ENCODE measurements at regions not wholly inside any gene's neighbourhood (a gene's known extent, or its start where the extent isn't known, plus 50 kb on each side); places are given as distances from the start of the nearest gene placed in this dataset.
"Not testable (repeated sequence)": the region's sequence is repeated elsewhere in the genome, so short reads cannot be mapped to it uniquely, and the experiment has no call there.

DNA sequence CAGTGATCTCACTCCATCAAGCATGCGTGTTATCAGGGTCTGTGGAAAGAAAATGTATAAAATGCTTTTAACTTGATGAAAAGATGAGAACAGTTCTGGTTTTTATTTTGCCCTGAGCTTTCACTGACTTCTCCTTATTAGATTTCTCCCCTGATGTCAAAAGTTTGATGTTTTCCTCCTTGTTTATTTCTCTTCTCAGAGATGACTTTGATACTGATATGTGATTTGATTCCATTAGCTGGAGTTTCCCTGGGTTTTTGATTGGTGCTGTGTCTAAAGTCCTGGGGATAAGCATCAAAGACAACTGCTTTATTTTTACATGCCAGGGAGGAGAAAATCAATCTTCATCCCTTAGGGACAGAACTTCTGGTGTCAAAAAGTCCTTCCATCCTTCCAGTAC, 510.0 kb downstream of the KCTD16 start:
- DNase-seq (ENCODE audit: low read depth, low spot score), result no peak

DNA sequence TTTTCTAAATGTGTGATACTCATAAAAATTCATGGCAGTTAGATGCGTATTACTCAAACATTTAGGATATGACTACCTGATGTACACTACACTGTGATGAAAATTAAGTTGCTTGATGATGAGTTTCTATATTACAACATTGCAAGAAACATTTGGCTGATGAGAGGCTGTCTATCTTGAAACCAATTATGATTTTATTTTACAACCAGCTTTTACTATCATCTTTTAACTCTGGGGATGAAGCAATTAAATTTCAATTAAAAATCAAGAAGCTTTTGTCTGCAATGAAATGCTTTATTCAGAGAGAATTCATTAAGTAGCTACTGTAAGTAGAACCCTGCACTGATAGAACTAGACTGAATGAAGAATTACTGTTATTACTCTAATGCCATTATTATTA, 500.4 kb downstream of the KCTD16 start:
- no peak for DNase-seq (ENCODE audit: low read depth, low spot score)

- DNase-seq (ENCODE audit: low read depth, low spot score), result no peak
These were observed 489.1 kb downstream of the KCTD16 start for GRCh38 chr5:144659634-144660227.

DNA sequence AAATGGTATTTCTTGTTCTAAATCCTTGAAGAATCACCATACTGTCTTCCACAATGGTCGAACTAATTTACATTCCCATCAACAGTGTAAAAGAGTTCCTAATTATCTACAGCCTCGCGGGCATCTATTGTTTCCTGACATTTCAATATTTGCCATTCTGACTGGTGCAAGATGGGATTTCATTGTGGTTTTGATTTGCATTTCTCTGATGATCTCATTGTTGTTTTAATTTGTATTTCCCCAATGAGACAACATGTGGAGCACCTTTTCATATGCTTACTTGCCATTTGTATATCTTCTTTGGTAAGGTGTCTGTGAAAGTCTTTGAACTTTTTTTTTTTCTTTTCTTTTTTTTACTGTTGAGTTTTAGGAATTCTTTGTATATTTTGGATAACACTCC, 473.6 kb downstream of the KCTD16 start:
- no peak for DNase-seq (ENCODE audit: low read depth, low spot score)

DNA sequence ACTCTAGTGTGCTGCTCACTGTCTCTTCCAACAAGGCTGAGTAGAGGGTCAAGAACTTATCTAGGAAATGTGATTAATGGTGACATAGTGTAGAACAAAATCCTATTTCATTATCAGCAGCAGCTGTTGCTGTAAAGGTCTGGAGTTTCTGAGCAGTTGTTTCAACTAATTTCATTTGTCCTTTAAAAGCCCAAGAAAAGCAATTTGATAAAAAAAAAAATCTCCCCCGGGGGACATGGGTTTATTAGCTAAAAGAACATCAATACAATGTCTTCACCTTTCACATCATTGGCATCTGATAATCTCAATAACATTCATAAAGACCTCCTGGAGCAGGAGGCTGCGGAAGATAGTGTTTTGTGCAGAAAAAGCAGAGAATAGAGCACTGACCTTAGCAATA, 468.1 kb downstream of the KCTD16 start:
- DNase-seq (ENCODE audit: low read depth, low spot score), result no peak

- no peak for DNase-seq (ENCODE audit: low read depth, low spot score)
These were observed 463.5 kb downstream of the KCTD16 start for GRCh38 chr5:144634138-144634537.

DNA sequence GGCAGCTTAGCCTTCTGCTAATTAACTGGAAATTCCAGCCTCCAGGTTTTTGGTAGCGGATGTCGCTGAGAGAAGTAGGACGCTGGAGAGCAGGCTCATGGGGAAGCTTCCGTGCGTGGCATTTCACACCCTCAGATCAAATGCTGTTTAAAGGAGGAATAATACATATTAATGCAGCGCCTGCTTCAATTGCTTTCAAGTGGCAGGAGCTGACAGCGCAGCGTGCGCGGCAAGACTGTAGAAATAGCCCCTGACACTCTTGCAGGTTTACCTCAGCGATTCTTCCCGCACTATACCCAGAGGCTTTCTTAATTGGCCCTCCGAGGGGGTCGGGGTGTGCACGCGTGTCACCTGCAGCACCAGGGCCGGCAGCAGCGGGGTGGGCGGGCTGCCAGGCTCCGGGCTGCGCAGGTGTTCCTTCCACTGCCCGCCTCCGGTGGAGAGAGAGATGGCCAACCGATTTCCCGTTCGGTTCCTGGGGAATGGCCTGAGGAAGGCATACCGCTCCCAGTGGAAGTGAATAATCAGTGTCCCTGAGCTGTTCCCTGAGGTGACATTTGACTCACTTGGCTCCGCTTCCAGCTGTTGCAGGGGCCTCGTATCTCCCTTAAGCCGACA, 427.9 kb downstream of the KCTD16 start:
- no peak for DNase-seq (ENCODE audit: low read depth, low spot score)

DNA sequence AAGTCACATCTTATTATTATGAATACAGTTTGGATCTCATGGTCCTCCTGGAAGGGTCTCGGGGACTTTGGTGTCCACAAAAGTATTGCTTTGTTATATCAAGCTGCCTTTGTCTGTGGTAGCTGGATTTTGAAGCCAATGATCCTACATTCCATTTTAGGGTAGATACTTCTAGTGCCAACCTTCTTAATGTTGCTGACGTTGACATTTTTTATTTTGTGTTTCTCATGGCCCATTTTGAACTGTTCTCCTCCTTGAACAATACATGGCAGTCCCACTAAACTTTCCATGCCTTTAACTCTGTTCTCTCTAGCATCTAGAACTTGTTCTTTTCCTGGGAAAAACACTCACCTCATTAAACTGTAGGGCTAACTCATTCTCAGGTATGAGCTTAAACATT, 425.8 kb downstream of the KCTD16 start:
- no peak for DNase-seq (ENCODE audit: low read depth, low spot score)

DNA sequence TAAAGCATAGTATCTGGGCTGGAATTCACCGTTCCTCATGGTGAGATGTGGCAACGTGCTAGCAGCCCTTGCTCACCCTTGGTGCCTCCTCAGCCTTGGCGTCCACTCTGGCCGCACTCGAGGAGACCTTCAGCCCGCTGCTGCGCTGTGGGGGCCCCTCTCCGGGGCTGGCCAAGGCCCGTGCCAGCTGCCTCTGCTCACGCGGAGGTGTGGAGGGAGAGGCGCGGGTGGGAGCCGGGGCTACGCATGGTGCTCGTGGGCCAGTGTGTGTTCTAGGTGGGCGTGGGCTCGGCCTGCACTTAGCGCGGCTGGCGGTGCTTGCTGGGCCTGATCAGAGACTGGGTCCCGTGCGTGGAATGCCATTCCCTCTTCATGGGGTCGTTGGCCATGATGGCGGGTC, 424.2 kb downstream of the KCTD16 start:
- no peak for DNase-seq (ENCODE audit: low read depth, low spot score)

- DNase-seq (ENCODE audit: low read depth, low spot score), result not testable (repeated sequence)
These were observed 423.6 kb downstream of the KCTD16 start for GRCh38 chr5:144594234-144594633.

DNA sequence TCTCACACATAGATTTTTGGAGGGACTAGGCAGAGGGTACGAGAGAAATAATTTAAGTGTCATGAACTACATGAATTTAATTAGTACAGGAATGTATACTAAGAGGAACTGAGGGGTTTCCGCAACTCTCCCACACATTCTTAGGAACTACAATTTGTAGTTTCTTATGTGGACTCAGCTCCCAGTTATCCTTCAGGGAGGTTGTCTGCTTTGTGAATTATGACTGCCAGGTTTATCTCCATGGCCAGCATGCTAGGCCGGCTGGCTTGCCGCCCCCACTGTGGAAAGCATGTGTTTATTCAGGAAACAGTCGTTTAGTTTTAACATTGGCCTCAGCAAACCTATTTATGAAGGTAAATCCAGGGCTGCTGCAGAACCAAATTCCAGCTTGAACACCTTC, 415.0 kb downstream of the KCTD16 start:
- no peak for DNase-seq (ENCODE audit: low read depth, low spot score)

DNA sequence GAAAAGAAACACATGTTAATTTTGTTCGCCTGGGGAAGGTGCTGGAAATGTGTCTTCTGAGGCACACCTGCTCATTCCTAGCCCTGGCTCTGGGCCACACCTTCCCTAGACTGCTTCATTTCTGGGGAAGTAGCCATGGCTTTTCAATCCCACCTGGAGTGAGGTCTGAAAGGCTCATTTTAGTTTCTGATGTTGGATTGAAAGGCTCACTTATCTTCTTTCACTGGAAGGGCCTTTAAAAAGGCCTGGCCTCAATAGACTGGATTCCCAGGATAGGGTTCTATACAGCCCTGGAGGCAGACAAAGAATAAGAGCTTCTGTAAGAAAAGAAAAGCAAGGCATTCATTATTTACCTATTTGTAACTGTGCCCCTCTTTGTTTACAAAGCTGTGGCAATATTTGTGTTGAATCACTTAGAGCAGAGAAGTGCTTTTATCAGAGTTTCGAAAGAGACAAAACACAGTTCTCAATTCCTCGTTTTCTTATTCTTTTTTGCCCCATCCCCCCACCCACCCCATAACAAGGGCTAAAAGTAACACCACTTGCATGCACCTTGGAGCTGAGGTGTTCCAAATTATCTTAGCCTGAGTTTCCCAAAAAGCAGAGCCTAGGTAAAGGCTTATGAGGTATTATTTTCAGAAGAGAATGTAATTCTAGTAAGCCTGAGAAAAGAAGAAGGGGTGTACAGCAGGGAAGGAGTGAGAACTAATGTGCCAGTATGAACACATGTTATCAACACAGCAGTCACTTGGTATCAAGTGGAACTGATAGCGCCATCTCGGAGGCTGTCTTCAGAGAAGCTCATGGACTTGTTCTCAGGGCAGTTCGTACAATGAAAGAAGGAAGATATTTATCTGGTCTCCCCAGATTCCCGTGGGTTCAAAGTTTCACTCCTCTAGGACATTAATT, 413.1 kb downstream of the KCTD16 start:
- DNase-seq (ENCODE audit: low read depth, low spot score), result no peak

- DNase-seq (ENCODE audit: low read depth, low spot score), result no peak
These were observed 411.4 kb downstream of the KCTD16 start for GRCh38 chr5:144582066-144582465.

GRCh38 chr5:144581044-144581443, 410.4 kb downstream of the KCTD16 start:
- DNase-seq (ENCODE audit: low read depth, low spot score), result no peak

DNA sequence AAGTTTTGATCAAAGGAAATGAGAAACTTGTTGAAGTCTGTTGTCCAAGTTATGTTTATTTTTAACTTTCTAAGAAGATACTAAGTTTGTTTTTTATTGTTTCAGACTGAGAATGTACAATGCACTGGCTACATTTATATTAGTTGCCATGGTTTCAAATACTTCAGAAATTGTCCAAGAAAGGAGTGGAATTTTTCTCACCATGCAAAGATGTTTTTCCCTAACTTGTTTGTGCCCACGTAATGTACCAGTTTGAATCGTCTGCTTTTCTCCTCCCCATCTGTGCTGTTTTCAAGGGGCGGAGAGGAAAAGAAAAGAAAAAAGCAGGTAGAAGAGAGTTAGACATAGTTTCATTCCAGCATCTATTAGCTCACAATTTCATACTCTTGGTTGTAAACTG, 407.0 kb downstream of the KCTD16 start:
- no peak for DNase-seq (ENCODE audit: low read depth, low spot score)

DNA sequence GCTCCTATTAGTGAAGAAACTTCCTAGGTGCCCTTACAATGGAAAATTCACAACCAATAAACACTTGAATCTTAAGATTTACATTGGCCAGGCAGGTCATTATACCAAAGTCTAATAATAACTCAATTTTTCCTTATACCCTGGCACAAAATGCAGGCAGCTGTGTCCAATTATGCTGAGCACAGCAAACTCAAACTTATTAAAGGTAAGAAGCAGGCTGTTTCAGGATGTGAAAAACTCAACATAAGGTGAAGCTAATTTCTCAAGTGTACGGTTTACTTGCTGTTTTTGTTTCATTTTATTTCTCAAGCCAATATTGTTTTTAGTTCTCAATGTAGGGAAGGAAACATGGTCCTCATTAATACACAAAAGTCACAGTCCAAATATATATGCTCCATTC, 405.1 kb downstream of the KCTD16 start:
- DNase-seq (ENCODE audit: low read depth, low spot score), result no peak

GRCh38 chr5:144567421-144567780, 396.7 kb downstream of the KCTD16 start:
- no peak for DNase-seq (ENCODE audit: low read depth, low spot score)

- no peak for DNase-seq (ENCODE audit: low read depth, low spot score)
These were observed 396.2 kb downstream of the KCTD16 start for GRCh38 chr5:144566747-144567420.

GRCh38 chr5:144549580-144549979, 378.9 kb downstream of the KCTD16 start:
- peak; percentile 41 for DNase-seq (ENCODE audit: low read depth, low spot score)

DNA sequence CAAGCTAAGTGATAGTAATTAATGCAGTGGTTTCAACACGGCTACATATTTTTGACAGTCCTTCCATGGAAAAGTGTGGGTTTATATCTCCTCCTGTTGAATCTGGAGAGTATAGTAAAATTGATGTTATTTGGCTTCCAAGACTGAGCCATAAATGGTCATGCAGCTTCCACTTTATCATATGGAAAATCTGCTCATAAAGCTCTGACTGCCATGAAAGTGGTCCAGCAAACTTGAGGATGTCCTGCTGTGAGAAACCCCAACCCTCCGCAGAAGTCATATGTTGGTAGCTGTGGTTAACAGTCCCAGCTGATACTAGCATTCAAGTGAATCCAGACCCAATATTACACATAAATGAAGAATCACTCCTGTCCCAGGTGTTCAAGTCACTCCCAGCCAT, 378.3 kb downstream of the KCTD16 start:
- no peak for DNase-seq (ENCODE audit: low read depth, low spot score)

DNA sequence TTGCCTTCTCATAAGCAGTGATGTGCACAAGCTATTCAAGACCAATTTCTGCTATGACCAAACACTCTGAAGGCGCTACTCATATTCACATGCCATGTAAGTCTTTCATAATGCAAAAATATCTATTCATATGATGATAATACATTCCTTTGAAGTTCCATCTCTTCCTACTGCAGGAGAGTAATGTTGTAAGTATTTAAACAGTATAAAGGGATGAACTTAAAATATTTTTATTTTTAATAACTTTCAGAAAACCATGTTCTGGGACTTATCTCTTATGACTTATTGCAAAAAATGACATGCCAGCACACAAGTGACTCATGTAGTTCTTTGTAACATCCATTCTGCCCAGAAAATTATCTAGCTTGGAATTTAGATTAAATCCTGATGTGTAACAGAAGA, 376.4 kb downstream of the KCTD16 start:
- DNase-seq (ENCODE audit: low read depth, low spot score), result no peak

DNA sequence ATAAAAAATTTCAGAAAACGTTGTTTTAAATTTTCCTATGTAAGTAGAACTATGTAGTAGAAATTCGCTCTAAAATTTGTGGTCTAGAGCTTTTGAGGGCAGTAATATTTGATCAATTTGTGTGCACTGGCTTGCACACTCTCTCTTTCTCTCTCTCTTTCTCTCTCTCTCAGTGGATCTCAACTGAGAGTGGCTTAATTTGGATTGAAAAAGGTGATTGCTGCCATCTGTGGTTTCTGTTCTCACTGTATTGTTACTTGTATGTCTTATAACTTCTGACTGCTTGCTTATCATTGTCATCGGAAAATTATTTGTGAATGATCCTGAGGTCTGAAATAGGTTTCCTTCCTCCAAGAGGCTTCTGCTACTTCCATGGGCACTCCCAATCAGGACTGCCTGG, 368.2 kb downstream of the KCTD16 start:
- DNase-seq (ENCODE audit: low read depth, low spot score), result no peak
